ENCODE measurements at regions not wholly inside any gene's neighbourhood (a gene's known extent, or its start where the extent isn't known, plus 50 kb on each side); places are given as distances from the start of the nearest gene placed in this dataset.

DNA sequence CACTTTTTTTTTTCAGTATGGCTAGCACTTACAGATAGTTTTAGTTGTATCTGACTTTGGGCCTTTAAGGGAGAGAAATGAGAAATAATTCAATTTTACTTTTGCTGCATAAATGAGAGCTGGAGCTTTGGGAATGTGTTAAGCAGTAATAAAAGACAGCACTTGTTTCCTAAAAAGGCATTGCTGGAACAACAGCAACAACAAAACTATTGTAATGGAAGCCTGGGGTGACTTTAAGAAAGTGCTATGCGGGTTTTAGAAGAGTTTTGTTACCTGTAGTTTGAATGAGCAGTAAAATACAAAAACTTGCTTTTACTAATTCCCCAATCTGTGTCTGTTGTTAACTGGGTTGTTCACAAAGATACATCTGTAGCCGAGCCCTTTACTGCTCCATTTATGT lies 774.0 kb upstream of the ARPP21 start:
- no peak for TF ChIP-seq CTCF (IDR thresholded peaks at IDR 0.05 in 8 of 11, conservative IDR thresholded peaks at IDR 0.05 in 3 of 11)
- TF ChIP-seq POLR2A (IDR thresholded peaks at IDR 0.05), result no peak
- TF ChIP-seq POLR2AphosphoS5 (IDR thresholded peaks at IDR 0.05), result no peak

Data from spleen (tissue), 7 donors.